ENCODE measurements at regions not wholly inside any gene's neighbourhood (a gene's known extent, or its start where the extent isn't known, plus 50 kb on each side); places are given as distances from the start of the nearest gene placed in this dataset.

DNA sequence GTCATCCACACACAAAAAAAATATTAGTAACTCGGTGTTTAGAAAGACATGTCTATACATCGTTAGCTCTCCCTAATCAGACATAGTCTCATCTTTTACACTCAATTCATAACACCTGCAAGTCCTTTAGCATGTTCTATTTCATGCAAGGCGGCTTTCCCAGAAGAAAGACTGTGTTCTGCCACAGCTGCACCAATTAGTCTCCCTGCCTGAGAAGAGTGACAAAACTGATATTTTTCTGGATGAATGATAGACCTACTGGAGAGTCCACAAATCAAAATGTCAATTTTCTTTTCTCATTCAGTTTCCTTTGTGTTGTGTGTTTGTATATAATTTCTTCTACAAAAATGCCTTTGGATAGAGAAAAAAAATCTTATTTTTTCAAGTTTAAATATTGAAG, 435.8 kb upstream of the EPHA3 start:
- H3K9me3 Mint-ChIP-seq (ENCODE audit: low read depth), result peaks cover 7% of the 10 kb centered on the region
- no peaks in the 10 kb centered on the region for H3K36me3 Mint-ChIP-seq (ENCODE audit: low read depth)

DNA sequence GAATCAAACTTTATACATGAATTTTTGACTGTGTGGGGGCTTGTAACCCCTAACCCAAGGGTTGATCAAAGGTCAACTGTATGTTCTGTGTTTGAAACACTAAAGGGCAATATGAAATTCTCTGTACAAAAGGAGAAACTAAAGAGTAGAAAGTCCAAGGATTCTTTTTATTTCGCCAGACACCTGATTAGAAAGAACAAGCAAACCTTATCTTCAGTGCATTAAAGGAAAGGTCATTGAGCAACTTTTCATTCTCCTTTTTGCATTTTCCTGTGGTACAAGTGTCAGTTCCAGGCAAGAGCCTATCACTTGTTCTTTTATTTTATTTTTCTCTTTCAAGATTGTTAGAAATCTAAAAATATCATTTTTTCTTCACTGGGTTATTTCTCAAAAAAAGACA, 430.1 kb upstream of the EPHA3 start:
- Mint-ChIP-seq H3K4me3 (ENCODE audit: unreplicated experiment) (no peak overlapping the region), H3K36me3 (ENCODE audit: low read depth) (no peaks in the 10 kb centered on the region), H3K9me3 (ENCODE audit: low read depth) (peaks cover 7% of the 10 kb centered on the region), H3K4me1 (ENCODE audit: low read depth) (no peaks in the 10 kb centered on the region), H3K27me3 (ENCODE audit: low read depth) (peaks cover 8% of the 10 kb centered on the region), H3K27ac (ENCODE audit: unreplicated experiment) (no peak overlapping the region)
- TF ChIP-seq, protein P1, sequence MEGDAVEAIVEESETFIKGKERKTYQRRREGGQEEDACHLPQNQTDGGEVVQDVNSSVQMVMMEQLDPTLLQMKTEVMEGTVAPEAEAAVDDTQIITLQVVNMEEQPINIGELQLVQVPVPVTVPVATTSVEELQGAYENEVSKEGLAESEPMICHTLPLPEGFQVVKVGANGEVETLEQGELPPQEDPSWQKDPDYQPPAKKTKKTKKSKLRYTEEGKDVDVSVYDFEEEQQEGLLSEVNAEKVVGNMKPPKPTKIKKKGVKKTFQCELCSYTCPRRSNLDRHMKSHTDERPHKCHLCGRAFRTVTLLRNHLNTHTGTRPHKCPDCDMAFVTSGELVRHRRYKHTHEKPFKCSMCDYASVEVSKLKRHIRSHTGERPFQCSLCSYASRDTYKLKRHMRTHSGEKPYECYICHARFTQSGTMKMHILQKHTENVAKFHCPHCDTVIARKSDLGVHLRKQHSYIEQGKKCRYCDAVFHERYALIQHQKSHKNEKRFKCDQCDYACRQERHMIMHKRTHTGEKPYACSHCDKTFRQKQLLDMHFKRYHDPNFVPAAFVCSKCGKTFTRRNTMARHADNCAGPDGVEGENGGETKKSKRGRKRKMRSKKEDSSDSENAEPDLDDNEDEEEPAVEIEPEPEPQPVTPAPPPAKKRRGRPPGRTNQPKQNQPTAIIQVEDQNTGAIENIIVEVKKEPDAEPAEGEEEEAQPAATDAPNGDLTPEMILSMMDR (IDR thresholded peaks at IDR 0.05), result no peak
- DNase-seq (ENCODE audit: low spot score), result no peak

More for the DNA sequence above, 435.8 kb upstream of the EPHA3 start:
- Mint-ChIP-seq H3K4me3 (ENCODE audit: unreplicated experiment) (no peak overlapping the region), H3K4me1 (ENCODE audit: low read depth) (no peaks in the 10 kb centered on the region), H3K27ac (ENCODE audit: unreplicated experiment) (no peak overlapping the region), H3K27me3 (ENCODE audit: low read depth) (peaks cover 14% of the 10 kb centered on the region)
- DNase-seq (ENCODE audit: low spot score), result no peak
- TF ChIP-seq, protein P1 (IDR thresholded peaks at IDR 0.05), result no peak

DNA sequence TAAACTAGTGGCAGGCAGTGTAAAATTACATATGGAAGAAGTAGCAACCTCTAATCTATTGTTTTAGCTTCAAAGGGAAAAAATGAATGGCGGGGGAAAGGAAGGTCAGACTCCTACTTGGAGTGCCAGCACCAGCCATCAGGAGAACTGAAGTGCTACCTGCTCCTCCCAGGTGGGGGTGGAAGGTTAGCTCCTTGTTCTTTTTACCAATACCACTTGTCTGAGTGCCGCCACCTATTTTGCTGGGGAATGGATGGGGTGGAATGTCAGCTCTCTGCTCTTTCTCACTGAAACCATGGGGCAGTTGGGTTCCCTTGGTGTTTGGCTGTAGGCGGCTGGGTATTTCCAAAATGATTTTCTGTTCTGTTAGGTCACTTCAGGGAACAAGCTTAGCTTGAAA, 428.7 kb upstream of the EPHA3 start:
- Mint-ChIP-seq H3K4me3 (ENCODE audit: unreplicated experiment) (no peak overlapping the region), H3K9me3 (ENCODE audit: low read depth) (peaks cover 7% of the 10 kb centered on the region), H3K27ac (ENCODE audit: unreplicated experiment) (no peak overlapping the region)

DNA sequence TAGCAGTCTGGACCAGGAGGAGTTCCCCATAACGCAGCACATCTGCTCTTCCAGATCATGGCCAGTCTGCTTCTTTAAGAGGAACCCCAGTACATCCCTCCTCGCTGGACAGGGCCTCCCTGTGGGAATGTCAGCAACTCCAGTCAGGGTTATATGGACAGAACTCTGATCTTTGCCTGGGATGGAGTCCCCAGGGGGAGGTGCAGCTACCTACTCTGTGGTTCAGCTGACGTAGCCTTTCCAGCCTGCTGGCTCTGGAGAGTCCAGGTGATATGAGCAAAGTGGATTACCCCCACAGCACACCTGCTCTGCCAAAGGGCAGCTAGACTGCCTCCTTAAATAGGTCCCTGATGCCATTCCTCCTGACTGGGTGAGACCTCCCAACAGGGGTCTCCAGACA, 417.1 kb upstream of the EPHA3 start:
- no peaks in the 10 kb centered on the region for H3K36me3 Mint-ChIP-seq (ENCODE audit: low read depth)

More for the DNA sequence above, 428.7 kb upstream of the EPHA3 start:
- H3K4me1 Mint-ChIP-seq (ENCODE audit: low read depth), result no peaks in the 10 kb centered on the region
- no peaks in the 10 kb centered on the region for H3K36me3 Mint-ChIP-seq (ENCODE audit: low read depth)
- TF ChIP-seq, protein P1 (IDR thresholded peaks at IDR 0.05), result no peak
- no peak for DNase-seq (ENCODE audit: low spot score)
- H3K27me3 Mint-ChIP-seq (ENCODE audit: low read depth), result peaks cover 15% of the 10 kb centered on the region

DNA sequence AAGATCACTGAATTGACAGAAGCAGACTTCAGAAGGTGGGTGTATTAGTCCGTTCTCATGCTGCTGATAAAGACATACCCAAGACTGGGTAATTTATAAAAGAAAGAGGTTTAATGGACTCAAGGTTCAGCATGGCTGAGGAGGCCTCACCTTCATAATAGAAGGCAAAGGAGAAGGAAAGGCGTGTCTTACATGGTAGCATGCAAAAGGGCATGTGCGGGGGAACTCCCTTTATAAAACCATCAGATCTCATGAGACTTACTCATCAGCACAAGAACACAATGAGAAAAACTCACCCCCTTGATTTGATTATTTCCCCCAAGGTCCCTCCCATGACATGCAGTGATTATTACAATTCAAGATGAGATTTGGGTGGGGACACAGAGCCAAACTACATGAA, 416.3 kb upstream of the EPHA3 start:
- DNase-seq (ENCODE audit: low spot score), result no peak
- H3K4me1 Mint-ChIP-seq (ENCODE audit: low read depth), result no peaks in the 10 kb centered on the region
- no peak overlapping the region for H3K27ac Mint-ChIP-seq (ENCODE audit: unreplicated experiment)
- peaks cover 16% of the 10 kb centered on the region for H3K27me3 Mint-ChIP-seq (ENCODE audit: low read depth)
- no peaks in the 10 kb centered on the region for H3K36me3 Mint-ChIP-seq (ENCODE audit: low read depth)
- TF ChIP-seq, protein P1 (IDR thresholded peaks at IDR 0.05), result no peak
- peaks cover 13% of the 10 kb centered on the region for H3K9me3 Mint-ChIP-seq (ENCODE audit: low read depth)
- no peak overlapping the region for H3K4me3 Mint-ChIP-seq (ENCODE audit: unreplicated experiment)

More for the DNA sequence above, 417.1 kb upstream of the EPHA3 start:
- no peak overlapping the region for H3K27ac Mint-ChIP-seq (ENCODE audit: unreplicated experiment)
- no peaks in the 10 kb centered on the region for H3K4me1 Mint-ChIP-seq (ENCODE audit: low read depth)
- TF ChIP-seq, protein P1 (IDR thresholded peaks at IDR 0.05), result no peak
- no peak overlapping the region for H3K4me3 Mint-ChIP-seq (ENCODE audit: unreplicated experiment)
- peaks cover 16% of the 10 kb centered on the region for H3K27me3 Mint-ChIP-seq (ENCODE audit: low read depth)
- H3K9me3 Mint-ChIP-seq (ENCODE audit: low read depth), result peaks cover 11% of the 10 kb centered on the region
- no peak for DNase-seq (ENCODE audit: low spot score)

Measured in chondrocyte (in vitro differentiated cells).